HCT116 (cell line): ENCODE measurements at regions not wholly inside any gene's neighbourhood (a gene's known extent, or its start where the extent isn't known, plus 50 kb on each side); places are given as distances from the start of the nearest gene placed in this dataset.

Experiments
- ATAC-seq: fragments of 200-7000 bp; cut with Tn5 transposase; 2 replicates; pipeline ENCODE4 v1.9.1; 2020; ENCODE audit warnings: mild to moderate bottlenecking, moderate library complexity
- BruUV-seq: library from RNA; stranded (reverse); fragments of 400-500 nt; replicated peaks from 2 replicates; lab custom pipeline; 2021; lab: Mats Ljungman, UMichigan
- CTCF ChIA-PET: fragments of 300-600 bp; sonication (Branson Sonifier 250); formaldehyde crosslinking; loops from one replicate; lab custom pipeline; 2021; ENCODE audit warnings: antibody characterized with exemption; lab: Charles Lee
- POLR2A ChIA-PET: fragments of 300-600, 350-600 bp; sonication (Branson Sonifier 250); formaldehyde crosslinking; loops from one replicate; lab custom pipeline; 2021; ENCODE audit warnings: antibody characterized with exemption; lab: Charles Lee
- RAD21 ChIA-PET, 2 experiments: fragments of 300-600 bp; sonication (Branson Sonifier 250); formaldehyde crosslinking; loops; one replicate each; lab custom pipeline; 2023; ENCODE audit warnings: low total read pairs in 2 of 2; ENCODE audit not compliant: uncharacterized antibody in 2 of 2, unreplicated experiment in 2 of 2, low non-redundant PET in 1 of 2; lab: Charles Lee
- DNase-seq: peaks from one replicate; pipeline ENCODE4 v3.0.0-alpha.2; 2010; ENCODE audit warnings: low read depth, low spot score
- H2AFZ ChIP-seq: fragments of 200-600 bp; shearing (Covaris generic), sonication (generic); 2 replicates; pipeline ENCODE4 v1.6.1; 2017; ENCODE audit warnings: low read depth, mixed run types, mixed read lengths, antibody characterized with exemption, low read length; ENCODE audit not compliant: poor library complexity, severe bottlenecking
- H3K27ac ChIP-seq: 2 replicates; pipeline ENCODE4 v1.5.1; 2012; ENCODE audit warnings: low read depth, low read length
- H3K27me3 ChIP-seq: fragments of 200-600 bp; sonication (generic); 2 replicates; pipeline ENCODE4 v1.6.1; 2016; ENCODE audit warnings: mixed run types, low read length, mixed read lengths; ENCODE audit not compliant: insufficient read depth
- H3K36me3 ChIP-seq, 2 experiments: fragments of 200-500 bp in 1 of 2; fragments of 200-600 bp in 1 of 2; sonication (Bioruptor generic) in 1 of 2; sonication (generic) in 1 of 2; 2 replicates each; pipeline versions ENCODE4 v1.5.1 to v1.6.1; 2014 to 2016; ENCODE audit warnings: low read length in 2 of 2, inconsistent platforms in 1 of 2, mixed read lengths in 1 of 2, mixed run types in 1 of 2; ENCODE audit not compliant: insufficient read depth in 2 of 2, control insufficient read depth in 1 of 2
- H3K4me1 ChIP-seq, 2 experiments: fragments of 200-600 bp in 1 of 2; sonication (generic) in 1 of 2; 2 replicates each; pipeline versions ENCODE4 v1.5.1 to v1.6.1; 2012 to 2017; ENCODE audit warnings: low read length in 2 of 2, inconsistent platforms in 1 of 2, mild to moderate bottlenecking in 1 of 2, mixed read lengths in 1 of 2, mixed run types in 1 of 2, moderate library complexity in 1 of 2; ENCODE audit not compliant: insufficient read depth in 2 of 2, control insufficient read depth in 1 of 2
- H3K4me2 ChIP-seq: fragments of 200-600 bp; sonication (generic); 2 replicates; pipeline ENCODE4 v1.6.1; 2017; ENCODE audit warnings: mixed run types, low read length, mixed read lengths
- H3K4me3 ChIP-seq, 2 experiments: fragments of 200-600 bp in 1 of 2; sonication (generic) in 1 of 2; replicated peaks in 1 of 2; 2 replicates each; pipeline ENCODE4 v1.5.1; 2011 to 2016; ENCODE audit warnings: low read length in 2 of 2, control low read depth in 1 of 2, low read depth in 1 of 2, mild to moderate bottlenecking in 1 of 2, mixed read lengths in 1 of 2, mixed run types in 1 of 2
- H3K79me2 ChIP-seq: fragments of 200-600 bp; sonication (generic); 2 replicates; pipeline ENCODE4 v1.6.1; 2017; ENCODE audit warnings: mild to moderate bottlenecking, mixed run types, low read length, moderate library complexity, mixed read lengths; ENCODE audit not compliant: insufficient read depth
- H3K9ac ChIP-seq: fragments of 200-600 bp; sonication (generic); 2 replicates; pipeline ENCODE4 v1.6.1; 2016; ENCODE audit warnings: low read length, mixed read lengths
- H3K9me2 ChIP-seq: fragments of 200-600 bp; sonication (generic), shearing (Covaris generic); 2 replicates; pipeline ENCODE4 v1.6.1; 2017; ENCODE audit warnings: mixed run types, mild to moderate bottlenecking, moderate library complexity; ENCODE audit not compliant: insufficient read depth
- H3K9me3 ChIP-seq, 2 experiments: fragments of 200-500 bp in 1 of 2; fragments of 200-600 bp in 1 of 2; sonication (Bioruptor generic) in 1 of 2; sonication (generic) in 1 of 2; 2 replicates each; pipeline ENCODE4 v1.6.1; 2014 to 2017; ENCODE audit warnings: low read length in 2 of 2, mixed read lengths in 2 of 2, inconsistent platforms in 1 of 2, low read depth in 1 of 2, mild to moderate bottlenecking in 1 of 2, mixed run types in 1 of 2, moderate library complexity in 1 of 2; ENCODE audit not compliant: control insufficient read depth in 1 of 2, insufficient read depth in 1 of 2
- H4K20me1 ChIP-seq: fragments of 200-600 bp; sonication (generic), shearing (Covaris generic); 2 replicates; pipeline ENCODE4 v1.6.1; 2017; ENCODE audit warnings: mixed run types, mild to moderate bottlenecking, moderate library complexity; ENCODE audit not compliant: insufficient read depth
- ELF1 ChIP-seq: IDR thresholded peaks from 2 replicates; pipeline ENCODE4 v1.6.1; 2012; ENCODE audit warnings: low read depth, borderline replicate concordance
- EZH2 ChIP-seq: fragments of 200-600 bp; sonication (generic); IDR thresholded peaks from 2 replicates; pipeline ENCODE4 v1.6.1; 2017; ENCODE audit warnings: antibody characterized with exemption, mixed run types
- EZH2phosphoT487 ChIP-seq: fragments of 200-600 bp; IDR thresholded peaks from 2 replicates; pipeline ENCODE4 v1.6.1; 2018; ENCODE audit warnings: antibody characterized with exemption, borderline replicate concordance
- POLR2A ChIP-seq: IDR thresholded peaks from 2 replicates; pipeline ENCODE4 v1.7.0; 2011; ENCODE audit warnings: borderline replicate concordance; ENCODE audit not compliant: insufficient read depth, insufficient read length; ENCODE audit errors: extremely low read depth
- RAD21 ChIP-seq: IDR thresholded peaks from 2 replicates; pipeline ENCODE4 v1.6.1; 2012; ENCODE audit warnings: low read depth, mild to moderate bottlenecking
- TCF7L2 ChIP-seq: IDR thresholded peaks from 2 replicates; pipeline ENCODE4 v1.7.0; 2011; ENCODE audit warnings: borderline replicate concordance, inconsistent platforms; ENCODE audit not compliant: insufficient read depth, insufficient read length; ENCODE audit errors: extremely low read depth
- ZFX ChIP-seq: fragments of 450-650 bp; IDR thresholded peaks from 2 replicates; pipeline ENCODE4 v1.6.1; 2017
- intact Hi-C: fragments of 100-400 bp; cut with micrococcal nuclease; formaldehyde crosslinking; loops from 2 replicates; pipeline ENCODE4 v1.10.0; 2022
- TF ChIP-seq, protein P1 (sequence below), 3 experiments: fragments of 200-600 bp in 1 of 3; sonication (generic) in 1 of 3; IDR thresholded peaks in 2 of 3; conservative IDR thresholded peaks in 1 of 3; 2 replicates each; pipeline ENCODE4 v1.5.1; 2012 to 2017; ENCODE audit warnings: low read depth in 2 of 3, low read length in 2 of 3, antibody characterized with exemption in 1 of 3, borderline replicate concordance in 1 of 3, control low read depth in 1 of 3, mild to moderate bottlenecking in 1 of 3, mixed read lengths in 1 of 3, mixed run types in 1 of 3, moderate library complexity in 1 of 3; ENCODE audit not compliant: insufficient read depth in 1 of 3
- TF ChIP-seq, protein P2 (sequence below): IDR thresholded peaks from 2 replicates; pipeline ENCODE4 v1.6.1; 2011; ENCODE audit warnings: mild to moderate bottlenecking, low read length, moderate library complexity; ENCODE audit not compliant: insufficient replicate concordance; ENCODE audit errors: extremely low read depth

DNA sequence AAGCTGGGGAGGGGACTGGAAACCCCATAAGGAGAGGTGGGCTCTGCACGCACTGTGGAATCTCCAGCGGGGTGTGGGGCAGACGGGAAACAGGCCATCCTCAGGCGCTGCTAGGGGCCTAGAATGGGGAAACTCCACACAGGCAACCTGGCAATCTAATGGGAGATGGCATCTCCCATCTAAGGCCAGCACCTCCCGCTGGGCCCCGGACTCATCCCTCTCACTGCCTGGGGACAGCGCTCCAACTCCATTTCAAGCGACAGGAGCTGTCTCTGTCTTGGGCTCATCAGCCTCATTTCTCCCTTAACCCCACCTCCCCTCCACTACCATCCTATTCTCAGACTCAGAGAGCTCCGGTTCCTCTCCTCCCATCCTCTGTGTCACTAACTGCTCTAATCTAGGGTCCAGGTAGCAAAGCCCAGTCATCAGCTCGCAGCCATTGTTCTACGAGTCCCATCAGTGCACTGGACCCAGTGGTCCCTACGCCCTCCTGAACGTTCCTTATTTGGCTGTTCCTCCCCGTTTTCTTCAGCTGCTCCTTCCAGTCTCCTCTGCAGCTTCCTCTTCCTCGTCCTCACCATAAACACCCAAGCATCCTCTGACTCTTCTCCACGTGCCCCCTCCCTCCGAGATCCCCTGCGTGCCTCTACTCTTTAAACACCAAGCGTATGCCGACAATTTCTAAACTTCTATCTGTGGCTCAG lies 93.4 kb upstream of the CASZ1 start:
- H3K79me2 ChIP-seq: no peaks in the 10 kb centered on the region
- no peak overlapping the region for H3K9ac ChIP-seq
- no peaks in the 10 kb centered on the region for H3K9me2 ChIP-seq
- no peaks in the 10 kb centered on the region for H3K9me3 ChIP-seq
- TF ChIP-seq ELF1: no peak
- no peak for TF ChIP-seq RAD21
- TF ChIP-seq TCF7L2: no peak
- TF ChIP-seq ZFX: no peak
- TF ChIP-seq POLR2A: no peak
- no peak for TF ChIP-seq EZH2
- TF ChIP-seq, protein P1, sequence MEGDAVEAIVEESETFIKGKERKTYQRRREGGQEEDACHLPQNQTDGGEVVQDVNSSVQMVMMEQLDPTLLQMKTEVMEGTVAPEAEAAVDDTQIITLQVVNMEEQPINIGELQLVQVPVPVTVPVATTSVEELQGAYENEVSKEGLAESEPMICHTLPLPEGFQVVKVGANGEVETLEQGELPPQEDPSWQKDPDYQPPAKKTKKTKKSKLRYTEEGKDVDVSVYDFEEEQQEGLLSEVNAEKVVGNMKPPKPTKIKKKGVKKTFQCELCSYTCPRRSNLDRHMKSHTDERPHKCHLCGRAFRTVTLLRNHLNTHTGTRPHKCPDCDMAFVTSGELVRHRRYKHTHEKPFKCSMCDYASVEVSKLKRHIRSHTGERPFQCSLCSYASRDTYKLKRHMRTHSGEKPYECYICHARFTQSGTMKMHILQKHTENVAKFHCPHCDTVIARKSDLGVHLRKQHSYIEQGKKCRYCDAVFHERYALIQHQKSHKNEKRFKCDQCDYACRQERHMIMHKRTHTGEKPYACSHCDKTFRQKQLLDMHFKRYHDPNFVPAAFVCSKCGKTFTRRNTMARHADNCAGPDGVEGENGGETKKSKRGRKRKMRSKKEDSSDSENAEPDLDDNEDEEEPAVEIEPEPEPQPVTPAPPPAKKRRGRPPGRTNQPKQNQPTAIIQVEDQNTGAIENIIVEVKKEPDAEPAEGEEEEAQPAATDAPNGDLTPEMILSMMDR (IDR thresholded peaks at IDR 0.05 in 2 of 3, conservative IDR thresholded peaks at IDR 0.05 in 1 of 3; ENCODE audit: borderline replicate concordance in 1 of 3, insufficient read depth in 1 of 3, low read depth in 2 of 3, low read length in 2 of 3): no peak
- TF ChIP-seq EZH2phosphoT487: no peak
- TF ChIP-seq, protein P2, sequence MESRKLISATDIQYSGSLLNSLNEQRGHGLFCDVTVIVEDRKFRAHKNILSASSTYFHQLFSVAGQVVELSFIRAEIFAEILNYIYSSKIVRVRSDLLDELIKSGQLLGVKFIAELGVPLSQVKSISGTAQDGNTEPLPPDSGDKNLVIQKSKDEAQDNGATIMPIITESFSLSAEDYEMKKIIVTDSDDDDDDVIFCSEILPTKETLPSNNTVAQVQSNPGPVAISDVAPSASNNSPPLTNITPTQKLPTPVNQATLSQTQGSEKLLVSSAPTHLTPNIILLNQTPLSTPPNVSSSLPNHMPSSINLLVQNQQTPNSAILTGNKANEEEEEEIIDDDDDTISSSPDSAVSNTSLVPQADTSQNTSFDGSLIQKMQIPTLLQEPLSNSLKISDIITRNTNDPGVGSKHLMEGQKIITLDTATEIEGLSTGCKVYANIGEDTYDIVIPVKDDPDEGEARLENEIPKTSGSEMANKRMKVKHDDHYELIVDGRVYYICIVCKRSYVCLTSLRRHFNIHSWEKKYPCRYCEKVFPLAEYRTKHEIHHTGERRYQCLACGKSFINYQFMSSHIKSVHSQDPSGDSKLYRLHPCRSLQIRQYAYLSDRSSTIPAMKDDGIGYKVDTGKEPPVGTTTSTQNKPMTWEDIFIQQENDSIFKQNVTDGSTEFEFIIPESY: no peak
- H3K27ac ChIP-seq: no peak overlapping the region
- DNase-seq (no peak), ATAC-seq (no peak)
- no peaks in the 10 kb centered on the region for H4K20me1 ChIP-seq
- no peaks in the 10 kb centered on the region for H3K27me3 ChIP-seq
- RAD21 ChIA-PET: no interaction called here
- no peak overlapping the region for H2AFZ ChIP-seq
- H3K36me3 ChIP-seq: no peaks in the 10 kb centered on the region
- intact Hi-C loops: no loop called here
- POLR2A ChIA-PET: interaction anchor here (1.2 kb wide), 1 partner anchor 11 kb away, joined by 4 read pairs; no protein-coding TSS in a partner anchor
- BruUV-seq: no TSS peak
- CTCF ChIA-PET: interaction anchor here (0.8 kb wide), 1 partner anchor 11 kb away, joined by 3 read pairs; no protein-coding TSS in a partner anchor
- H3K4me1 ChIP-seq: peaks cover 4 to 11% of the 10 kb centered on the region in 2 experiments
- no peak overlapping the region for H3K4me2 ChIP-seq
- no peak overlapping the region for H3K4me3 ChIP-seq
